Endodermal cell (in vitro differentiated cells): ENCODE measurements at regions not wholly inside any gene's neighbourhood (a gene's known extent, or its start where the extent isn't known, plus 50 kb on each side); places are given as distances from the start of the nearest gene placed in this dataset.

Experiments
- DNase-seq: peaks from one replicate; pipeline ENCODE4 v3.0.0-alpha.2; 2017
- H3K27ac ChIP-seq: 2 replicates; pipeline ENCODE4 v1.5.1; 2013; ENCODE audit warnings: mild to moderate bottlenecking, low read depth, low read length, moderate library complexity
- H3K27me3 ChIP-seq: 2 replicates; pipeline ENCODE4 v1.6.1; 2013; ENCODE audit warnings: mild to moderate bottlenecking, low read length, moderate library complexity; ENCODE audit not compliant: insufficient read depth, control insufficient read depth, poor library complexity, severe bottlenecking
- H3K36me3 ChIP-seq: 2 replicates; pipeline ENCODE4 v1.7.0; 2013; ENCODE audit warnings: mild to moderate bottlenecking, low read length, moderate library complexity; ENCODE audit not compliant: control insufficient read depth, insufficient read depth
- H3K4me1 ChIP-seq: one replicate; pipeline ENCODE4 v1.7.0; 2013; ENCODE audit warnings: low read length; ENCODE audit not compliant: control insufficient read depth, insufficient read depth
- H3K4me3 ChIP-seq: 2 replicates; pipeline ENCODE4 v1.5.1; 2013; ENCODE audit warnings: mild to moderate bottlenecking, low read length, moderate library complexity
- H3K9ac ChIP-seq: 2 replicates; pipeline ENCODE4 v1.6.1; 2013; ENCODE audit warnings: mild to moderate bottlenecking, low read length, moderate library complexity; ENCODE audit not compliant: poor library complexity, severe bottlenecking; ENCODE audit errors: extremely low read depth
- H3K9me3 ChIP-seq: 2 replicates; pipeline ENCODE4 v1.6.1; 2013; ENCODE audit warnings: mild to moderate bottlenecking, low read length, moderate library complexity; ENCODE audit not compliant: control insufficient read depth
- H3K27ac Mint-ChIP-seq: 2 replicates; pipeline ENCODE4 v1.8.0; 2020; ENCODE audit warnings: mixed read lengths
- H3K27me3 Mint-ChIP-seq: 2 replicates; pipeline ENCODE4 v1.8.0; 2021; ENCODE audit warnings: mild to moderate bottlenecking, mixed read lengths; ENCODE audit not compliant: insufficient read depth
- H3K36me3 Mint-ChIP-seq: 2 replicates; pipeline ENCODE4 v1.8.0; 2020; ENCODE audit warnings: low read depth, mixed read lengths
- H3K4me1 Mint-ChIP-seq: 2 replicates; pipeline ENCODE4 v1.8.0; 2020; ENCODE audit warnings: mixed read lengths
- H3K4me3 Mint-ChIP-seq: 2 replicates; pipeline ENCODE4 v1.8.0; 2020; ENCODE audit warnings: mild to moderate bottlenecking, moderate library complexity, mixed read lengths
- H3K9me3 Mint-ChIP-seq: 2 replicates; pipeline ENCODE4 v1.8.0; 2020; ENCODE audit warnings: mild to moderate bottlenecking, mixed read lengths
- CTCF ChIP-seq: fragments of 200-600 bp; sonication (generic); conservative IDR thresholded peaks from 2 replicates; pipeline ENCODE4 v1.5.0; 2021; ENCODE audit warnings: antibody characterized with exemption, mild to moderate bottlenecking
- WGBS, 2 experiments: methylation state at CpG; one replicate each; pipeline versions ENCODE4 v1.1.5 to v1.1.7; 2013; ENCODE audit warnings: missing lambda C conversion rate in 2 of 2, mixed read lengths in 1 of 2; ENCODE audit not compliant: insufficient coverage in 1 of 2, insufficient read length in 1 of 2; 5-methylcytosine and 5-hydroxymethylcytosine counted together

- 95 to 100% methylated on average over 1 of the region's 1 CpG for WGBS, 2 experiments
- H3K9me3 Mint-ChIP-seq, result no peaks in the 10 kb centered on the region
- H3K36me3 ChIP-seq, result no peaks in the 10 kb centered on the region
- no peaks in the 10 kb centered on the region for H3K36me3 Mint-ChIP-seq
- no peak overlapping the region for H3K4me3 ChIP-seq
- no peak for TF ChIP-seq CTCF
- H3K27me3 Mint-ChIP-seq, result no peaks in the 10 kb centered on the region
- H3K9ac ChIP-seq, result no peak overlapping the region
- H3K4me1 Mint-ChIP-seq, result peaks cover 2% of the 10 kb centered on the region
- no peaks in the 10 kb centered on the region for H3K4me1 ChIP-seq
- no peaks in the 10 kb centered on the region for H3K9me3 ChIP-seq
- H3K27ac ChIP-seq, result no peak overlapping the region
- DNase-seq, result no peak
- no peak overlapping the region for H3K27ac Mint-ChIP-seq
- H3K4me3 Mint-ChIP-seq, result no peak overlapping the region
- H3K27me3 ChIP-seq, result no peaks in the 10 kb centered on the region
These were observed 137.2 kb downstream of the CYSLTR2 start for GRCh38 chr13:48790966-48791365.

GRCh38 chr13:48797127-48797526 is 143.4 kb downstream of the CYSLTR2 start:
- Mint-ChIP-seq H3K27me3 (no peaks in the 10 kb centered on the region), H3K9me3 (peaks cover 4% of the 10 kb centered on the region), H3K27ac (no peak overlapping the region), H3K4me3 (no peak overlapping the region), H3K36me3 (no peaks in the 10 kb centered on the region), H3K4me1 (peaks cover 2% of the 10 kb centered on the region)
- no peaks in the 10 kb centered on the region for H3K27me3 ChIP-seq
- no peaks in the 10 kb centered on the region for H3K9me3 ChIP-seq
- no peaks in the 10 kb centered on the region for H3K36me3 ChIP-seq
- H3K4me3 ChIP-seq, result no peak overlapping the region
- 66 to 94% methylated on average over 2 to 3 of the region's 3 CpGs for WGBS, 2 experiments
- H3K9ac ChIP-seq, result no peak overlapping the region
- no peaks in the 10 kb centered on the region for H3K4me1 ChIP-seq
- DNase-seq, result no peak
- no peak for TF ChIP-seq CTCF
- no peak overlapping the region for H3K27ac ChIP-seq

DNA sequence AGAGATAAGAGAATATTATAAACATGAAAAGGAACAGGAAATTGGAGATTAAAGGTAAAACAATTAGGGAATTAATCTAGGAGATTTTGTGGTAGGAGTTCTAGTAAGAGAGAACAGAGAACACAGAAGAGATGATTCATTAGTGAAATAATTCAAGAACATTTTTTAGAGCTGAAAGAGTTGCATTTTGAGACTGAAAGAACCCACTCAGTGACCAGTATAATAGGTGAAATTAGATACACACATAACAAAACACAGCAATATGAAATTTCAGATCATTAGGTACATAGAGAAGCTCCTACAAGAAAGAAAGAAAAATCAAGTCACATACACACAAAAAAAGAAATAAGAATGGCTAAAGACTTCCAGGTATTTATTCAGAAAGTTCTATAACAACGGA is 144.0 kb downstream of the CYSLTR2 start:
- no peak for DNase-seq

More for the DNA sequence above, 144.0 kb downstream of the CYSLTR2 start:
- no peaks in the 10 kb centered on the region for H3K4me1 ChIP-seq
- no CpG with 5 or more reads among the region's 1 CpG for WGBS, 2 experiments
- Mint-ChIP-seq H3K4me3 (no peak overlapping the region), H3K9me3 (peaks cover 4% of the 10 kb centered on the region), H3K36me3 (no peaks in the 10 kb centered on the region), H3K27ac (no peak overlapping the region), H3K4me1 (peaks cover 2% of the 10 kb centered on the region), H3K27me3 (no peaks in the 10 kb centered on the region)
- H3K4me3 ChIP-seq, result no peak overlapping the region
- no peak for TF ChIP-seq CTCF
- no peaks in the 10 kb centered on the region for H3K9me3 ChIP-seq
- no peak overlapping the region for H3K9ac ChIP-seq
- no peak overlapping the region for H3K27ac ChIP-seq
- H3K27me3 ChIP-seq, result no peaks in the 10 kb centered on the region
- H3K36me3 ChIP-seq, result no peaks in the 10 kb centered on the region
